ENCODE measurements at regions not wholly inside any gene's neighbourhood (a gene's known extent, or its start where the extent isn't known, plus 50 kb on each side); places are given as distances from the start of the nearest gene placed in this dataset.

DNA sequence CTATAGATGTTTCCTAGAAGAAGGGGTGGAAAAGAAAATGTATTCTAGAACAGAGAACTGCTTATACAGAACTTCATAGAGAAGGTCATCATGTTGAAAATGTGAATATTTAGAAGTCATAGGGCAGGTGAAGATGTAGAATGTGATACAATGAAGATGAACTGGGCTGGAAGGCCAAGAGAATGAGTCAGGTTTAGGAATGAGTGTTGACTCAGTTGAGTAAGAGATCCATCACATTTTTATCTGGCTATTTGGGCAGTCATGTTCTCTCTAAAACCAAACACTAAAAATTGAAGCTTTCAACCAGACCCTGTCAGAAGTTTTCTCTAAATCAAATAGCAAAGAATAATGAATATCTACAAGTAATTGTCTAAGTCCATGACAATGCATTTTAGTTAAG, 660.5 kb downstream of the KCNJ2 start:
- no peak for TF ChIP-seq CTCF (IDR thresholded peaks at IDR 0.05; ENCODE audit: insufficient read depth, low read length)
- no peak for TF ChIP-seq POLR2AphosphoS5 (IDR thresholded peaks at IDR 0.05; ENCODE audit: low read depth)
- TF ChIP-seq GABPA (IDR thresholded peaks at IDR 0.05; ENCODE audit: low read depth), result no peak

Data from HL-60 (cell line).